Islet of Langerhans (tissue), 1 donor: ENCODE measurements at regions not wholly inside any gene's neighbourhood (a gene's known extent, or its start where the extent isn't known, plus 50 kb on each side); places are given as distances from the start of the nearest gene placed in this dataset.

Experiments
- FAIRE-seq: peaks from one replicate; lab custom pipeline; 2011; peaks lifted over from hg19 to GRCh38; lab: Jason Lieb, UNC

DNA sequence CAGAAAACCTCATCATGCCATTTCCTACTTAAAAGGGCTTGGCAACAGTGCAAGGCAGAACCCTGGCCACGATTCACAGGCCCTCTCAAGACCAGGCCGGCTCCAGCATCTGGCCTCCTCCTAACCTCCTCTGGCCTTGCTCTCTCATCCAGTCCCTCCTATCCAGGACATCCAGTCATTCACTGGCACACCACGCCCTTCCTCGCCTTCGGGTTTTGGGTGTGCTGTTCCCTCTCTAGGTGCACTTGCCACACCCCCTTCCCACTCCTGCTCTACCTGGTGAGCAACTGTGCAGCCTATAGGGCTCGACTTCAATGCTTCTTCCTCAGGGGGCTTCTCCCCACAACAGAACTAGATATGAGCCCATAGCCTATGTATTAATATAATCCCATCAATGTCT is 317.1 kb downstream of the ARRDC4 start:
- no peak for FAIRE-seq

DNA sequence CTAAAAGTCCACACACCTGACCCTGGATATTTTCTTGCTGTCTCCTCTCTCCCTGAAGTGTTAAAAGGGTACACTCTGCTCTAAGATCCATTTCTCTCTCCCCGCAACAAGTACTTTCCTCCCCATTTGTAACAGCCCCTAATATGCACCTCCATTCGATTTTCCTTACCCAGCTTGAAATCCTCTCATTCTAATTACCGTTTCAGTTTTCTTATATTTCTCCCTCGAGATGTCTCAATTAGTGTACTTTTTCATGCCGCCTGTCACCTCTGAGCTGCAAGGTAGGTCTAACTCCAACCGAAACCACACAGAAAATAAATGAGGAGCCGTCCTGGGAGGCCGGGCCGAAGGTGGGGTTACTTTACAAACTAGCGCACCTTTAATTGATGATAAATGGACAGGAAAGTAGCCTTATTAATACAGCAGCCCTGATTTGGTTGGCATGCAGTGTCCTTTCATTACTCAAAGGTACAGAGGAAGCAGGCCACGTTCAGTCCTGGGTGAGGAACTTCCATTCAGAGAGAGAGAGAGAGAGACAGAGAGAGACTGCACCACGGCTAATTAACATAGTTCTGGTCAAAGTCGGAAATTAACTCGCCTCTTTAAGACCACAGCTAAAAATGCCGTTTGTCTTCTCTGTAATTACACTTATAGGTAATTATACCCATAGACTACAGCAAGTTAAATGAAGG is 319.9 kb downstream of the ARRDC4 start:
- no peak for FAIRE-seq

DNA sequence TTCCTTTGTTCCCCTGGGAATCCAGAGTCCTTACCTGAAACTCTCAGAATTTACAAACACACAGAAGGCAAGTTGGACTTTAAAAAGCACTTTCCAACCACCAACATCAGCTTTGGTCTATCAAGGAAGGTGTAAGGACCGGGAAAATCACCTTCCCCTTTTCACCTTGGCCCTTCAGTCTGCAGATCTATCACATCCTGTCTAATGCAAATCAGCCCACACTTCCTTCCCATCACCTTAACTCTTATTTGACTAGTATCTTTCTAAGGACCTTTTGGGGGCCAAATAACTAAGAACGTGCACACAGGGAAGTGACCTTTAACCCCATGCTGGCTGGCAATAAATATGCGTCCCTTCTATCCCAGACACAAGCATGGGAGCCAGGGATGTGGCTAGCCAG is 320.6 kb downstream of the ARRDC4 start:
- FAIRE-seq = no peak

DNA sequence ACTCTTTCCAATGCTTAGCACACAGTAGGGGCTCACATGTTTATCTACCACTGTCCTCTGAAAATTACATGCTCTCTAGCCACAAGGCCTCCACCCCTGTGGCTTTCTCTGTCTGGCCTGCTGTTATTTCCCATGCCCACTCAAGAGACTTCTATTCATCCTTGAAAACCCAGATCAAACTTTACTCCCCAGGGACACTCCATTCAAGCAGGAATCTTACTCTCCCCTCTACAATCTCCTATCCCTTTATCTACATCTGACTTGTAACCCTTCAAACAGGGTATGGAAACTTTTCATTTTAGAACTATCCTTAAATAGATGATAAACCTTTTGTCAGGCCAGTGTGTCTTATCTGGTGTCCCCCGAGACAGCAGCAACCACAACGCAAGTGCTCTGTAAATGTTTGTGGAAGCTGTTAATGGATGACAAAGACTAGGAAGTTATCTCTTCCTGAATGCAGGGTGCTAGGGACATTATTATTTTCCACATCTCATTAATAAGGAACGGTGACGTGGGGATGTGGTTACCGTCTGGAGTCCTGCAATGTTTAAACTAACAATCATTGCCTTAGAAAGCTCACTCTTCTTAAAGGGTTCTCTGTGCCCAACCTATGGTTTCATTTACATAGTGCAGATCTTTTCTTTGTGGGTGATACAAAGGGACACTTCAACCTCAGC is 322.3 kb downstream of the ARRDC4 start:
- FAIRE-seq = no peak

DNA sequence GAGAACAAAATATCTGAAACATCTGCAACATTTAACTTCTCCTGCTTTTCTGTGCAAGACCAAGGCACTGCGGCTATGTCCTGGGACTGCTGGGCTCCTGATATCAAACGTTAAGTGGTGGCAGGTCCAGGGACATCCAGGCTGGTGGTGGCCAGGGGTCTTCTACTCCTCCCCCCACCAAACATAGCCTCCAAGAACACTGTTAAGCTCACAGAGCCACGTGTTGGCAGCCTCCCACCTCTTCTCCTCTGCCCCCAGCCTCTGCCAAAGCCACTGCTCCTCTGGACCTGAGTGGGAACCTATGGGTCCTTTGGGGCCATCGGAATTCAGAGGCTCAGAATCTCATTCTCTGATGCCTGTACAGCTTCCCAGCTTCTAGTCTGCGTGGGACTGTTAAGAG is 325.7 kb downstream of the ARRDC4 start:
- FAIRE-seq = no peak

DNA sequence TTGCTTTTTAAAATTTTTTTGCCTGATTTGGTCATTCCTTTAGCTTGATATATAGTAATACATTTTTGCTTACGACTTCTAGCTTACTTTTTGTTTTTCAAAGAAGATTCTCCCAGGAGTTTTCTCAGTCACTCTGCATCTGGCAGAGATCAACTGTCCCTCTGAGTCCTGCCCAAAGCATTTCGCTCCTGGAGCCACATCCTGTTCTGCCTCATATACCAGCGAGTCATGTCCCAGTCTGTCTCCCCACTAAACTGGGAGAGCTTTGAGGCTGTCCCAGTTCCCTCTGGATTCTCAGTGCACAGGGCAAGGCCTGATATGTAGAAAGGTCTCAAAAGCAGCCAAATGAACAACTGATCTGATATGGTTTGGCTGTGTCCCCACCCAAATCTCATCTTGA is 326.3 kb downstream of the ARRDC4 start:
- FAIRE-seq = no peak

DNA sequence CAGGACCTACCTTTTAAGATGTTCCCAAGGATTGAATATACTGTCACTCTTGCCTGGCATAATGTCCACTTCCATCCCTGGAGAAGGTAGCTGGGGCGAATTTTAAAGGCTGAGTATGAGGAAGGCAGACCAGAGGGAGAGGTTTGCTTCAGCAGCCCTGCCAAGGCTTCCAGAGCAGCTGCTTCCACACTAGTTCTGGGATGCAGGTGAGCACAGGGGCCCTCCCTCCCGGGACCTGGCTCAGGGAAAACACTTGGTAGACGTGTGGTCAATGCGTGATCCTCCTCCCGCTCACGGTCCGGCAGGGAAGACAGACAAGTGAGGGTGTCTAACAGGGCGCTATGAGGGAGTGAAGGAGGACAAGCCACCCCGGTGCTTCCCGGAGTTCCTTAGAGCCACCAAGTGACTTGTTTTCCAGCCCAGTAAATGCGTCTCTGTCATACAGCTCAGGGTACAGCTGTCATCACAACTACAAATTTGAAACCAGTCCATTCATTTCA is 327.6 kb downstream of the ARRDC4 start:
- FAIRE-seq = no peak

DNA sequence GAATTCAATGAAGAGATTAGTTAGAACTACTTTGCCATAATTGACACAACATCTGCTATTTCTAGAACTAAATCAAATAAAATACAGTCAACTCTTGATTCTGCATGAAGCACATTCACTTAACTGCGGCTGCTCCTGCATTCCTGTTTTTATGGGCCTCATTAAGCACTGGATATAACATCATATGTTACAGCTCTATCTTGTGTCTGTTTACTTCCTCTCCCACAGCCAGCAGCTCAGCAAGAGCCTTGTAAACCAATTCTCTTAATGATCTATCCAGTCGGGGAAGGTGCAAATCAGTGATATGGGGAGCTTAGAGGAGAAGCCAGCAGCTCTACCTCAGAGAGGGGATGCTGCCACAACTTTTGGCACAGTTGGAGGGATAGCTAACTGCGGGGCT is 329.2 kb downstream of the ARRDC4 start:
- no peak for FAIRE-seq

DNA sequence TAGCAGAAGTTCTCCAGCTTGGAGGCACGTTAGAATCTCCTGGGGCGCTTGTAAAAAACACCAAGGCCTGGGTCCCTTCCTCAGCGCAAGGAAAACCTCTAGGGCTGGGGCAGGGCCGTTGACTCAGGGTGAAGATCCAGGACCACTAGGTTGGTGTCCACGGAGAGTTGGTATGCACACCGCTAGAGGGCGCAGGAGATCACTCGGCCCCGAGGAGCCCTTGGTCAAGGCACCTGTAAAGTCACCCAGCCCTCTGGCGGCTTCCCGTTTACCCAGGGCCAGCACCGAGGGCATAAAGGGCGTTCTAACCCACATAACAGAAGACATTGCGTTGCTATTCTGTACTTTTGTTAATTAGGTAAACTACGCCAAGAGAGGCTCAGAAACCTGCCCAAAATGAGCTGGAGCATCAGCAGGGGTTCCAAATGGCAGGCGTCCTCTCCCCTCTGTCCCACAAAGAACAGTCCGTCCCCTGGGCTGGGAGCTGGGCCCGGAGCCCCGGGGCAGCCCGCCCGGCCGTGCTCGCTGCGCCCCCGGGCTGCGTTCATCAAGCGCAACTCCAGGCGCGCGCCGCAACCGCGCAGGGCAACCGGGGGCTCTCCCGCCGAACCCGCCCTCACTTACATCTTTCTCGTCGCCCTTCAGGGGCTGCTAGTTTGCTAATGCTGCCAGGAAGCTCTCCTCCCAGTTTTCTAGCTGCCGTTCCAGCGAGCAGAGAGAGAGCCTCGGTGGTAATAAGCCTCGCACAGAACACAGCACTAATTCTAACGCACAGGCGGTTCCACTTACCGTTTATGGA is 332.1 kb downstream of the ARRDC4 start:
- no peak for FAIRE-seq

DNA sequence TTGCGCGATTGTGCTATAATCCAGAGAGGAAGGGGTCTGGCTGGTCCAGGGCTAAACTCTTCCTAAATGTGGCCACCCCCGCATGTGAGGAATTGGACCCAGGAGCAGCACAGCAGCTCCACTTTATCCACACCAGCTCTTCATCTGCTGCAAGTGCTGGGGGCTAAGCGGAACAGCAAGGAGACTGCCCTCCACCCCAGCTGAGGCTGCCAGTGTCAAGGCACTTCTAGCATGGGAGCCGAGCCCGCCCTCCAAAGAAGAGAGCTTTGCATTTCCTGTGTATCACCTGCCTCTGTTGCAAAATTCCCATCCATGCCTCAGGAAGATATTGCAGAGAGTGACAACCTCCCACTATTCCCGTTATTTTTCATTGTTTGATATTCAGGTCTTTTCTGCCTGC is 333.6 kb downstream of the ARRDC4 start:
- FAIRE-seq = no peak

DNA sequence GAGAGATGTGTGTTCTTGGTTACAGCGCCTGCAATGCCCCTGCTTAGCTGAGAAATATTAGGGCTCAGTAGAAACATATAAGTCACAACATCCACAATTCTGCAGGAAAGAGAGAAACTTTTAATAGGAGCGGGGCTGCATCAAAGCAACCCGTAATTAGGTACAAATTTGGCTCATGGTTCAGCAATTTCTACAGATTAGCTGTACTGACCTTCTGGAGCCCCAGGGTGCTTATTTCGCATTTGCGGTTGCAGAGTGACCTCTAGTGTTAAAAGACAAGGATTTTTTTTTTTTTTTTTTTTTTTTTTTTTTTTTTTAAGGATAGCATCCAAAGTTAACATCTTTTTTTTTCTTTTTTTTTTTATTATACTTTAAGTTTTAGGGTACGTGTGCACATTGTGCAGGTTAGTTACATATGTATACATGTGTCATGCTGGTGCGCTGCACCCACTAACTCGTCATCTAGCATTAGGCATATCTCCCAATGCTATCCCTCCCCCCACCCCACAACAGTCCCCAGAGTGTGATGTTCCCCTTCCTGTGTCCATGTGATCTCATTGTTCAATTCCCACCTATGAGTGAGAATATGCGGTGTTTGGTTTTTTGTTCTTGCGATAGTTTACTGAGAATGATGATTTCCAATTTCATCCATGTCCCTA is 334.7 kb downstream of the ARRDC4 start:
- peak; percentile 85 for FAIRE-seq

DNA sequence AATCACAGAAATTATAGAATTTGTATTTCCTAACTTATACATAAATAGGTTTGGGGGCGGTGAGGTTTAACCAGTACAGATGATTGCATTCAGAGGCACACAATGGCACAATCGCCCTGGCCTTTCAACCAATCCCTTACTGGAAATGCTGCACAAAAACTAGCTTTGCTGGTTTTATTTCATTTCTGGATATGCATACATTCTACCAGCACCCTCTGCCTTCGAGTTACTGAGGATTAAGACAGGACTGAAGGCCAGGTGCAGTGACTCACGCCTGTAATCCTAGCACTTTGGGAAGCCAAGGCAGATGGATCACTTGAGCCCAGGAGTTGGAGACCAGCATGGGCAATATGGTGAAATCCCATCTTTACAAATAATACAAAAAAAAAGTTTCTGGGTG is 336.1 kb downstream of the ARRDC4 start:
- FAIRE-seq = no peak

DNA sequence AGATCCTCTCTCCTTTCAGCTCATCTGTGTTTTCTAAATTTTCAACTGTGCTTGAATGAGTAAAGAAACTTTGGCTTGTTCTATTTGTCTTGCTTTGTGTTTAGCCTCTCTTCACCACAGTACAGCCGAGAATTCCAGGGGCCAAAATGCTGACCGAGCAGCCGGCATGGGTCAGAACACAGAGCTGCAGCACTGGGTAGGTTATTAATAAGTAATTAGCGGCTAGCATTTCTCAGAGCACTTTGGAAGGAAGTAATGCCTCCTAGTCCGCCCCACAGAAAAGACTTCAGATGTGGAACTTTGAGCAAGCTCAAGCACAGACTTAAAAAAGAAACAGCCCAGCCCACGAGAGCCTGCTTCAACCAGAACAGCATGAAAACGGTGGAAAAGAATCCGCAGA is 343.9 kb downstream of the ARRDC4 start:
- no peak for FAIRE-seq

DNA sequence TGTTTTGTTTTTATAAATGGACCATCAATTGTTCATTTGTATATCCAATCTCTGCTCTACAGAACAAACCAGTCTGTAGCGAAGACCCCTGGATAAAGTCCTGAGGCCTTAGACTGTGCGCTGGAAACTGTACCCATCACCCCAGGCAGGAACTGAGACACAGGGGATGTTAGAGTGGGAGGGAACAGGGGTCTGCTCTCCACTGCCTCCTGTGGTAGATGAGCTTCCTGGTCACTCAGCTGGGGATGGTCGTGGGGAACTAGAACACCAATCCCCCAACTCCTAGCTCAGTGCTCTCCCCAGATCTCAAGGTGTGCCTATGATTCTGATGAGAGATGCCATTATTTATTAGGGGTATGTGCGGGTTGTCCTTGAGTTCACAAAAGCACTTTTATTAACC is 340.2 kb upstream of the IGF1R start:
- no peak for FAIRE-seq

DNA sequence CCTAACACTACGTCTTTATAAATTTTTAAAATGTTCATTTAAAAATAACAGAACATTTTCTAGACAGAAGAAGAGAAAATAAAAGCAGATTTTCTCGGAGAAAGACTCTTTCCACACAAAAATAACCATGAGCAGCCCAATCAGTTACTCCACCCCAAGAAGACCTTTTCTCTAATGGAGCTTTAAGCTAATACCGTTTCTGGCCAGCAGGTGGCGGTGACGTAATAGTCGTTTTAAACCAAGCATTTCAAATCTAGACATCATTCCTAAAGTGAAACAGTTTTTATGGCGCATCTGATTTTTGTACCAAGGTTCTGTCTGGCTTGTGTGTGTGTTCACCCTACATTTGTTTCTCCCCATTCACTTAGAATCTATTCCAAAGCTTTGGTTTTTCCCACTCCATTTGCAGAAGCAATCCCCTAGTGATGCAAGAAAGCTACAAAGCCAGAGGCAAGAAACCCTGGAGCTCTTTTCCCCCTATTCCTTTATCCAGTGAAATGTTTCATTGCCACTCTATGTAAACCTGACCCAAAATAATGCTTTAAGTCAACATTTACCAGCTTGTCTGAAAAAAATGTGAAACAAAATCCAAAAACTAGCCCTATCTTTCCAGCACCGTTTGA is 336.7 kb upstream of the IGF1R start:
- peak; percentile 98 for FAIRE-seq

DNA sequence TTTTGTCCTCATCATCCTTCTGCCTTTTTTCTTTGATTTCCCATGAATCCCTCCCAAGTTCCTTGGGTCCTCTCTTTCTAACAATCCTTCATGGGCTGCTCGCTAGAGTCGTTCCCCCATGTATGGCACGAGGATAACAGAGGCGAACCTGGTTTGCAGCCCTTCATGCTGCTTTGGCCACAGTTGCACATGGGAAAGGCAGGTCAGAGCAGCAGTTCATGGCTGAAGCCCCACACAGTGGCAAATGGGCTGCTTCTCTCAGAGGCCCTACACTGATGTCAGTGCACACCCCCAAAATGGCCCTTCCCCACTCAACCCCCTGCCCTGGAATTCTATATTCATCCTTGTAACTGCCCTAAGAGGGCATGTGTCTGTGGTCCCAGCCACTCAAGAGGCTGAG is 335.4 kb upstream of the IGF1R start:
- FAIRE-seq = no peak

DNA sequence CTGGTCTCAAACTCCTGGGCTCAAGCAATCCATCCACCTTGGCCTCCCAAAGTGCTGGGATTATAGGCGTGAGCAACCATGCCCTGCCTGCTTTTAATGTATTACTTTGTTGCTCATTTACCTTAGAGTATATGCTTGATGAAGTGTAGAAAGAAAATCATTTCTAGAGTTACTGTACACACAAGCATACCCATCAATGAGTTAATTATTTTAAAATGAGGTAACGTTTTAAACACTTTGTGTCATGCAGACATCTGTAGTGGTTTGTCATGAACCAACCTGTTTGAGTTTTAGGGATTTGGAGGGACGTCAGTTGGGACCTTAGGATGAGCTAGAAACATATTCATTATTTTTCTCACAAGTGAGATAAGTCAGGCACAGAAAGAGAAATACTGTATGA is 332.4 kb upstream of the IGF1R start:
- FAIRE-seq = no peak

DNA sequence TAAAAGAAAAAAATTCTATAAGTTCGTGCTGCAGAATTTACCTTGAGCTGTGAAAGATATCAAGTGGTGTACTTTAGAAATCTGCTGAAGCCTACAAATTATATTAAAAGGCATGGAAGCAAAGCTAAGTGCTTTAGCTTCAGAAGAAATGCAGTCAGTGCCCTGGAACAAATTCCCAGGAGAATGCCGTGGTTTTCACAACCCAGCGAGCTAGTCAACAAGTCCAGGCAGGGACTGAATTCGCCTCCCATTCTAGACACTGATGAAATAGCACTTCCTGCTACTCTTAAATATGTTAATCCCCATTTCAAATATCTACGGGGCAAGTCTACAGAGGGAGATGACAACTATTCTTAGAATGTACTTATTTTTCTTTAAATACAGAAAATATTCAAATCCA is 326.4 kb upstream of the IGF1R start:
- FAIRE-seq = no peak

DNA sequence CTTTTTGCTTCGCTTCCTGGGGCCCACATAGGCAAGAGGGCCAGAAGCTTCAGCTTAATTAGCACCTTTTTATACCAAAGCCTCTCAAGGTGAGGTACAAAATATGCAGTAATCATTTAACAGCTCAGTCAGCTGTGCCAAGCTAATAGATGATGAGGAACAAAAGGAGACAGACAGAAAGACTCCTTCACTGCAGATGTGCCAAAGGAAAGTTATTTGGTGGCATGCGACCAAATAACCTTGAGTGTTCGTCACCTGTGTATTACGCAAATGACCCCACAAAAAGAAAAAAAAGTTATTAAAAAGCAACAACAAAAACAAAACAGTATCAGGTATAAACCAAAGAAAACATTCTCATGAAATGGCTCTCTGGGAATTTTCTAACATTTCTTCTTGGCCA is 325.8 kb upstream of the IGF1R start:
- no peak for FAIRE-seq

DNA sequence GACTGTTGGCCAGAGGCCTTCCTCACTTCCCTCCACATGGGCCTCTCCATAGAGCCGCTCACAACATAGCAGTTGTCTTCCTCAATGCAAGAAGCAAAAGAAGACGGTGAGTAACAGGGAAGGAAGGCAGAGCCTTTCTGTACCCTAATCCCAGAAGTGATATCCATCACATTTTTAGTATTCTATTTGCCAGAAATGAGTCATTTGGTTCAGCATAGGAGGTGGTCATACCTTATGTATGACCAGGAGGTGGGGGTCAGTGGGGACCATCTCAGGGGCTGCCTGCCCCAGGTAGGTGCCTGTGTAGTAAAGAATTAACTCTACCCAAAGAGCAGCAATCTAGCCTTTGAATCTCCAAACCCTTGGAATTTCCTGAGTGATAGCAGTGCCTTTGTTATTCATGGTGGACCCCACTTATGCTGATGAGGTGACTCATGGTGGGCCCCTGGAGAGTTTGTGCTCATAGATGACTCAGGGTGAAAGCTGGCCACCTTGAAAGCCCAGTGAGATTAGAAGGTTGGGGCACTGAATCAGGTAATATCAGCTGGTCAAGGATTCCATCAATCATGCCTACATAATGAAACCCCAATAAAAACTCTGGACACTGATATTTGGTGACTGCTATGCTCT is 323.9 kb upstream of the IGF1R start:
- no peak for FAIRE-seq

DNA sequence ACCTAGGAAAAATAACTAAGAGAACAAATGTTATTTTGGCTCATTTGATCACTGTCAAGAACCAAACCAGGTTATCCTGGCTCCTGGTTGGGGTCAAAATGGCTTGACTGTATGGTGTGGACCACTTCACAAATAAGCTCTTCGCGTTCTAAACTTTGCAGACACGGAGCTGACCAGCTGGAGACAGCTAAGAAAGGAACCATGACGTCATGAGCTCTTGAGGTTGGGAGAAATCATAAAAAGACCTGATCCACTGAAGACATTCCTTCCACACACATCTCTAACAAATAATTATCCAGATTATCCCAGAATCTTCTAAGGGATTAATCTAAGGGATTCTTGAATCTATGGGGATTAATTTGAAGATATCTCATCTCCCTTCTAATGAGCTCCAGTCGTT is 321.5 kb upstream of the IGF1R start:
- no peak for FAIRE-seq

DNA sequence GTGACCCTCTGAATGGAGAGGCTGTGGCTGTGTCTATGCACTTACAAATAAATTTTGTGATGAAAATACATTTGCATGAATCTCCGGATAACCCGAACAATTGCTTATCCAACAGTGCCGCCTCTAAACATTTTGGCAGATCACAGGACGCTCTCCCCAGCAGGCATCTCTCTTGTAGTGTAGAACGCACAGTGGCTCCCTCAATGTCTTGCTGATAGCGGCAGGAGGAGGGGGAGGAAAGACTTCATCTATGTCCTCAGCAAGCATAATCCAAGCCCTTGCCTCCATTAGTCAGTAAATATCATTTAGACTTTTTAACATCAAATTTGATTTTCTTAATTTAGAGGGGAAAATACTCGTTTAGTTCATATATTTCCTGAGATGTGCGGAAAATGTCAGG is 318.1 kb upstream of the IGF1R start:
- no peak for FAIRE-seq
